Dermis blood vessel endothelial cell (primary cell): ENCODE measurements at regions not wholly inside any gene's neighbourhood (a gene's known extent, or its start where the extent isn't known, plus 50 kb on each side); places are given as distances from the start of the nearest gene placed in this dataset.

Experiments used
- DNase-seq: peaks from one replicate; pipeline ENCODE4 v3.0.0; 2010

- DNase-seq = no peak
These were observed 471.9 kb downstream of the KCTD12 start for GRCh38 chr13:76414320-76414719.

GRCh38 chr13:76406243-76406642 lies 480.0 kb downstream of the KCTD12 start:
- DNase-seq = no peak

GRCh38 chr13:76398425-76398824 lies 487.8 kb downstream of the KCTD12 start:
- no peak for DNase-seq

GRCh38 chr13:76397413-76397812 lies 488.8 kb downstream of the KCTD12 start:
- DNase-seq = no peak

GRCh38 chr13:76389321-76389720 lies 496.9 kb downstream of the KCTD12 start:
- DNase-seq = no peak

GRCh38 chr13:76387566-76387965 lies 498.6 kb downstream of the KCTD12 start:
- DNase-seq = no peak

- DNase-seq = no peak
These were observed 499.9 kb downstream of the KCTD12 start for GRCh38 chr13:76386321-76386720.

- no peak for DNase-seq
These were observed 500.6 kb downstream of the KCTD12 start for GRCh38 chr13:76385586-76385985.

GRCh38 chr13:76383676-76384461 lies 502.3 kb downstream of the KCTD12 start:
- DNase-seq = peak; percentile 21

- DNase-seq = no peak
These were observed 505.6 kb downstream of the KCTD12 start for GRCh38 chr13:76380446-76381065.

- DNase-seq = no peak
These were observed 506.7 kb downstream of the KCTD12 start for GRCh38 chr13:76379341-76380105.

- DNase-seq = no peak
These were observed 507.4 kb downstream of the KCTD12 start for GRCh38 chr13:76378767-76379166.

GRCh38 chr13:76363682-76364289 lies 522.4 kb downstream of the KCTD12 start:
- DNase-seq = no peak

- DNase-seq = no peak
These were observed 524.3 kb downstream of the KCTD12 start for GRCh38 chr13:76361868-76362267.

- no peak for DNase-seq
These were observed 534.5 kb downstream of the KCTD12 start for GRCh38 chr13:76351541-76352229.

- DNase-seq = no peak
These were observed 535.8 kb downstream of the KCTD12 start for GRCh38 chr13:76350399-76350798.

GRCh38 chr13:76349700-76350099 lies 536.5 kb downstream of the KCTD12 start:
- no peak for DNase-seq

- no peak for DNase-seq
These were observed 546.6 kb downstream of the KCTD12 start for GRCh38 chr13:76339649-76340048.

GRCh38 chr13:76338003-76338402 lies 548.2 kb downstream of the KCTD12 start:
- DNase-seq = no peak

- DNase-seq = no peak
These were observed 549.0 kb downstream of the KCTD12 start for GRCh38 chr13:76336889-76337844.

GRCh38 chr13:76335463-76335862 lies 550.7 kb downstream of the KCTD12 start:
- DNase-seq = no peak
